Endodermal cell (in vitro differentiated cells): ENCODE measurements at regions not wholly inside any gene's neighbourhood (a gene's known extent, or its start where the extent isn't known, plus 50 kb on each side); places are given as distances from the start of the nearest gene placed in this dataset.

Experiments
- DNase-seq: peaks from one replicate; pipeline ENCODE4 v3.0.0-alpha.2; 2017
- H3K27ac ChIP-seq: 2 replicates; pipeline ENCODE4 v1.5.1; 2013; ENCODE audit warnings: mild to moderate bottlenecking, low read depth, low read length, moderate library complexity
- H3K27me3 ChIP-seq: 2 replicates; pipeline ENCODE4 v1.6.1; 2013; ENCODE audit warnings: mild to moderate bottlenecking, low read length, moderate library complexity; ENCODE audit not compliant: insufficient read depth, control insufficient read depth, poor library complexity, severe bottlenecking
- H3K36me3 ChIP-seq: 2 replicates; pipeline ENCODE4 v1.7.0; 2013; ENCODE audit warnings: mild to moderate bottlenecking, low read length, moderate library complexity; ENCODE audit not compliant: control insufficient read depth, insufficient read depth
- H3K4me1 ChIP-seq: one replicate; pipeline ENCODE4 v1.7.0; 2013; ENCODE audit warnings: low read length; ENCODE audit not compliant: control insufficient read depth, insufficient read depth
- H3K4me3 ChIP-seq: 2 replicates; pipeline ENCODE4 v1.5.1; 2013; ENCODE audit warnings: mild to moderate bottlenecking, low read length, moderate library complexity
- H3K9ac ChIP-seq: 2 replicates; pipeline ENCODE4 v1.6.1; 2013; ENCODE audit warnings: mild to moderate bottlenecking, low read length, moderate library complexity; ENCODE audit not compliant: poor library complexity, severe bottlenecking; ENCODE audit errors: extremely low read depth
- H3K9me3 ChIP-seq: 2 replicates; pipeline ENCODE4 v1.6.1; 2013; ENCODE audit warnings: mild to moderate bottlenecking, low read length, moderate library complexity; ENCODE audit not compliant: control insufficient read depth
- H3K27ac Mint-ChIP-seq: 2 replicates; pipeline ENCODE4 v1.8.0; 2020; ENCODE audit warnings: mixed read lengths
- H3K27me3 Mint-ChIP-seq: 2 replicates; pipeline ENCODE4 v1.8.0; 2021; ENCODE audit warnings: mild to moderate bottlenecking, mixed read lengths; ENCODE audit not compliant: insufficient read depth
- H3K36me3 Mint-ChIP-seq: 2 replicates; pipeline ENCODE4 v1.8.0; 2020; ENCODE audit warnings: low read depth, mixed read lengths
- H3K4me1 Mint-ChIP-seq: 2 replicates; pipeline ENCODE4 v1.8.0; 2020; ENCODE audit warnings: mixed read lengths
- H3K4me3 Mint-ChIP-seq: 2 replicates; pipeline ENCODE4 v1.8.0; 2020; ENCODE audit warnings: mild to moderate bottlenecking, moderate library complexity, mixed read lengths
- H3K9me3 Mint-ChIP-seq: 2 replicates; pipeline ENCODE4 v1.8.0; 2020; ENCODE audit warnings: mild to moderate bottlenecking, mixed read lengths
- CTCF ChIP-seq: fragments of 200-600 bp; sonication (generic); conservative IDR thresholded peaks from 2 replicates; pipeline ENCODE4 v1.5.0; 2021; ENCODE audit warnings: antibody characterized with exemption, mild to moderate bottlenecking
- WGBS, 2 experiments: methylation state at CpG; one replicate each; pipeline versions ENCODE4 v1.1.5 to v1.1.7; 2013; ENCODE audit warnings: missing lambda C conversion rate in 2 of 2, mixed read lengths in 1 of 2; ENCODE audit not compliant: insufficient coverage in 1 of 2, insufficient read length in 1 of 2; 5-methylcytosine and 5-hydroxymethylcytosine counted together

GRCh38 chr12:124174451-124175348 lies 120.2 kb upstream of the RFLNA start:
- no peak overlapping the region for H3K27ac Mint-ChIP-seq
- Histone ChIP-seq H3K36me3 (no peaks in the 10 kb centered on the region), H3K9me3 (no peaks in the 10 kb centered on the region), H3K4me3 (no peak overlapping the region), H3K27me3 (no peaks in the 10 kb centered on the region), H3K27ac (no peak overlapping the region), H3K9ac (no peak overlapping the region), H3K4me1 (peaks cover 8% of the 10 kb centered on the region)
- DNase-seq = no peak
- peaks cover 4% of the 10 kb centered on the region for H3K27me3 Mint-ChIP-seq
- 95 to 99% methylated on average over 12 to 17 of the region's 17 CpGs for WGBS, 2 experiments
- no peaks in the 10 kb centered on the region for H3K36me3 Mint-ChIP-seq
- H3K9me3 Mint-ChIP-seq = peaks cover 3% of the 10 kb centered on the region
- no peak overlapping the region for H3K4me3 Mint-ChIP-seq
- H3K4me1 Mint-ChIP-seq = peaks cover 16% of the 10 kb centered on the region
- no peak for TF ChIP-seq CTCF

GRCh38 chr12:124175704-124176103 lies 119.2 kb upstream of the RFLNA start:
- no peak overlapping the region for H3K27ac ChIP-seq
- WGBS, 2 experiments = 96 to 97% methylated on average over 5 to 9 of the region's 9 CpGs
- peaks cover 8% of the 10 kb centered on the region for H3K4me1 ChIP-seq
- H3K9me3 ChIP-seq = no peaks in the 10 kb centered on the region
- no peak overlapping the region for H3K9ac ChIP-seq
- Mint-ChIP-seq H3K36me3 (no peaks in the 10 kb centered on the region), H3K9me3 (no peaks in the 10 kb centered on the region), H3K27me3 (peaks cover 4% of the 10 kb centered on the region), H3K4me1 (peaks cover 16% of the 10 kb centered on the region), H3K4me3 (no peak overlapping the region), H3K27ac (no peak overlapping the region)
- TF ChIP-seq CTCF = no peak
- no peaks in the 10 kb centered on the region for H3K27me3 ChIP-seq
- H3K4me3 ChIP-seq = no peak overlapping the region
- no peak for DNase-seq
- no peaks in the 10 kb centered on the region for H3K36me3 ChIP-seq

- Histone ChIP-seq H3K9me3 (no peaks in the 10 kb centered on the region), H3K27me3 (no peaks in the 10 kb centered on the region), H3K4me3 (peak overlapping the region; percentile 4), H3K4me1 (peaks cover 8% of the 10 kb centered on the region), H3K36me3 (no peaks in the 10 kb centered on the region), H3K9ac (no peak overlapping the region), H3K27ac (no peak overlapping the region)
- Mint-ChIP-seq H3K9me3 (no peaks in the 10 kb centered on the region), H3K27me3 (peaks cover 4% of the 10 kb centered on the region), H3K27ac (no peak overlapping the region), H3K4me1 (peaks cover 21% of the 10 kb centered on the region), H3K4me3 (no peak overlapping the region), H3K36me3 (no peaks in the 10 kb centered on the region)
- TF ChIP-seq CTCF = no peak
- DNase-seq = no peak
- WGBS, 2 experiments = 79 to 86% methylated on average over 8 to 10 of the region's 10 CpGs
Observed at GRCh38 chr12:124177276-124177950, 117.5 kb upstream of the RFLNA start.
